ENCODE measurements at regions not wholly inside any gene's neighbourhood (a gene's known extent, or its start where the extent isn't known, plus 50 kb on each side); places are given as distances from the start of the nearest gene placed in this dataset.
A peak's percentile ranks its signal among the peaks of the same experiment; 100 is the strongest.

- DNase-seq = no peak
Observed at GRCh38 chr10:129334266-129334665, 132.8 kb upstream of the MGMT start.

GRCh38 chr10:129335396-129335795 is 131.6 kb upstream of the MGMT start:
- DNase-seq = no peak

GRCh38 chr10:129335942-129336341 is 131.1 kb upstream of the MGMT start:
- no peak for DNase-seq

- DNase-seq = no peak
Observed at GRCh38 chr10:129339191-129339590, 127.8 kb upstream of the MGMT start.

DNA sequence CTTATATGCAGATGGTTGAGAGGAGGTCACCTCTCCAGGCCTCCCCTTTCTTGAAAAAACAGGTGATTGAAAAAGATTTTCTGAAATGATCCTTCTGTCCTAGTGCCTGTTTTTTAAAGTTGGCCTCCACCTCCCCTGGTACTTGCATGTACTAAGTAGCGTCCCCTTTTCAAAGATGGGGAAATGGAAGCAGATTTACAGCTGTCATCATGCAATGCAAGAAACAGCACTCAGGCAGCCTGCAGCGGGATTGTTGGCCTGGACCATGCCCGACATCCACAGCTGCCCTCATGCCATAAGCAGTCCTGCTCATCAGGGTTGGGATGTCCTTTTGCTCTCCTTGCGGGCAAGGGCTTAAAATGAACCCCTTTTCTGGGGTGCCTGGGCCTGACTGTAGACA is 127.2 kb upstream of the MGMT start:
- no peak for DNase-seq

GRCh38 chr10:129341087-129341486 is 126.0 kb upstream of the MGMT start:
- peak; percentile 60 for DNase-seq

DNA sequence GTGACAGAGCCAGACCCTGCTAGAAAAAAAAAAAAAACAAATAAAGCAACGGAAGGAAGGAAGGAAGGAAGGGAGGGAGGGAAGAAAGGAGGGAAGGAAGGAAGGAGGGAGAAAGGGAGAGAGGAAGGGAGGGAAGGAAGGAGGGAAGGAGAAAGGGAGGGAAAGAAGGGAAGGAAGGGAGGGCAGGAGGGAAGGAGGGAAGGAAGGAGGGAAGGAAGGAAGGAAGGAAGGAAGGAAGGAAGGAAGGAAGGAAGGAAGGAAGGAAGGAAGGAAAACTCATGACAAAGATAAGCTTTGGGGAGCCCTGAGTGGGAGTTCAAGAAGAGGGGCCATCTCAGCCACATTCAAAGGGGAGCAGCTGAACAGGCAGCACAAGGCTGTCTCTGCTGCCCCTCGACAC is 124.7 kb upstream of the MGMT start:
- DNase-seq = no peak

- DNase-seq = no peak
Observed at GRCh38 chr10:129343141-129343540, 123.9 kb upstream of the MGMT start.

GRCh38 chr10:129344103-129344502 is 122.9 kb upstream of the MGMT start:
- no peak for DNase-seq

- peak; percentile 43 for DNase-seq
Observed at GRCh38 chr10:129344731-129345355, 122.2 kb upstream of the MGMT start.

- no peak for DNase-seq
Observed at GRCh38 chr10:129345763-129346162, 121.3 kb upstream of the MGMT start.

DNA sequence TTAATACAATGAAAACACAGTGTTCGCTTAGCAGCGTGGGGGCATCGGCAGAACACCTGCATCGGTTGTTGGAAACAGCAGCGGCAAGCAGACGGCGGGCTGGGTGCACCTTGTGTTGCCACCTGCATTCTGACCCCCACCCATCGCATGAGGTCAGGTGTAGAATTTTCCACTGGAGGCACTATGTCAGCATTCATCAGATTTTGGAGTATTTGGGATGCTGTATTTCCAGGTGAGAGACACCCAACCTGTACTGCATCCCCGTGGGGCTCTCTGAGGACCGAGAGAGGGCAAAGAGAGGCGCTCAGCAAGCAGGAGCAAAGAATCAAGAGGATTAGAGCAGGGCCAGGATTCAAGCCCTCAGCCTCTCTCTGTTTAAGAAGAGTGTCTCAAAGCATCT is 116.4 kb upstream of the MGMT start:
- no peak for DNase-seq

GRCh38 chr10:129353101-129353500 is 113.9 kb upstream of the MGMT start:
- no peak for DNase-seq

DNA sequence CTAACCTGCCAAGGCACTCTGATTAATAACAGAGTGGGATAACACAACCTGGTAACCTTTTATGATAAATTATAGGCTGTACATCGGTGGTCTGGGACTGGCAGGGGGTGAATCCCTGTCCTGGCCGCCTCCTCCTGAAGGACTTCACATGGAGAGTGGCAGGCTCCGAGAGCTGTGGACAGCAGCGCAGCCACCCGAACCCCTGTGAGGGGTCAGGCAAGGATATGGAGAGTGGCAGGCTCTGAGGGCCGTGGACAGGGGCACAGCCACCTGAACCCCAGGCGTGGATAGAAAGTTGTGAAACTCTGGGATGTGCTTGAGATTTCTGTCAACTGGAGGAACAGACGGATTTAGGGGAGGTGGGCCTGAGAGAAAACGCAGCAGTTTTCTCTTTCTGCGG is 107.0 kb upstream of the MGMT start:
- no peak for DNase-seq

- no peak for DNase-seq
Observed at GRCh38 chr10:129361676-129362376, 105.2 kb upstream of the MGMT start.

DNA sequence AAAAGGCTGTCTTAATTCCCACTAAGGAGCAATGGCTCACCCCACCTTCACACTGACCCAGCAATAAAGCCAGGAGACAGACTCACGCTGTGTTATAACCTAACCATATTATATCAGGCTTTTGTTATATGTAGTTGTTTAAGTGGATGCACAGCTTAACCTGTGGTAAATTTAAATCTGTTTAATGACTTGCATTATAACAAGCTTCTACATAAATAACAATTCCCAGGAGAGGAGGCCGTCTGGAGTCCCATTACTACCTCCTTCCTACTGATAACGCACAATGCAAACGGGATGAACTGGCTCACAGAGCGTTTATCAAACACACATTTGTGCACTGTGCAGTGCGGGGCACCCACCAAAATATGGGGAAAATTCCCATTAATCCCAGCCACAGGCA is 102.1 kb upstream of the MGMT start:
- no peak for DNase-seq

DNA sequence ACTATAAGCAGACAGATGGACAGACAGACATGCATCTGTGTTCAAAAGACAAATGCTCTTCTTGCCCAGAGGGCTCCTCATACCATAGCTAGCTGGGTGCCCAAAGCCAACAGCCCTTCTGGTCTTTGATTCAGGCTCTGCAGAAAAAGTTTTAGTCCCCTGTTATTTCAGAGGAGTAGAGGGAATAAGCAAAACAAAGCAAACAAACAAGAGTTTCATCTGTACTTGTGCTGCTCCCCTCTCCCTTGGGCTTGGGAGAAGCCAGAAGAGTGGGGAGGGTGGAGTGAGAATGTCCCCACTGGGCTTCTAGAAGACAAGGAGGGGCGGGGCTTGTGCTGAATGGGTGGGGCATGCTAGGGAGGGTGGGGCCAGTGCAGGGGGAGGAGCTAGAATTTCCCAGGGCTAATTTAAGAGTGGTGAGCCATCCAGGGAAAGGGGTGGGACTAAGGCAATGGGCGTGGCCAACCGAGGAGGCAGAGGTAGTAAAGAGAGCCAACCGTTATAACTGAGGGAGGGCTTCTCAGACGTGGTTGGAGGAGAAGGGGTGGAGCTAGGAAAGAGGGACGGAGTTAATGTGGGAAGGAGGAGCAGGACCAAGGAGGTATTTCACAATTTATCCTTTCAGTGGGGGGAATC is 101.2 kb upstream of the MGMT start:
- no peak for DNase-seq

DNA sequence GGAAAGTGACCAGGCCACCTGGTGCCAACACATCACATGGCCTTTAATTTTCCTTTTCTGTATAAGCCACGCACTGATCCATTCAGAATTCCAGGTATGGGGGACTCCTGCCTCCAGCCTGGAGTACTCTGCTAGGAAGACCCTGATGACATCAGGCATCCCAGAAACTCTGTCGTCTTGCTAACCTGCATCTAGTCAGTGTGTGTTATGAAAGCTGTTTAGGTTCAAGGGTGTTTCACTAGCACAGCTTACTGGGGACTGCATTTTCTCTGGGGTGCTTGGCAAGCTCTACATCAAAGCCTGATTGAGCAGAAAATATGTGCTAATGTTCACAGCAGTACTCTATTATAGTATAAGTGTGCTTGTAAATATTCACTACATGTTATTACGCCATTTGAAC is 100.6 kb upstream of the MGMT start:
- no peak for DNase-seq

DNA sequence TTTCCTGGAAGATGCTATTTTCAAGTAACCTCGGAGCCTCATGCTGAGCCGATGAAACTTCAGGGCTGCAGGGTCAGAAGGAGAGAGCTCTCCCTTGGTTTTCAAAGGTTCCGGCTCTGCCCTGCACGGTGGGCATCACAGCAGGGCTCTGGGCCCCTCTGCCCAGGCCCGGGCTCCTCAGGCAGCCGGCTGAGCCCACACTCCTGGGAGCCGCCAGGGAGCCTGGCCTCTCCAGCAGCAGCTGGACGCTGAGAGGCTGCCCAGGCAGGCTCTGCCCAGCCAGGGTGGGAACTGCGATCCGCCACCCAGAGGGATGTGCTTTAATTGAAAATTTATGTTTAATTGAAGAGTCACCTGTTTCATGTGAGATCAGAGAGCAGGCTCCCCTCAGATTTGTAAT is 97.5 kb upstream of the MGMT start:
- no peak for DNase-seq

DNA sequence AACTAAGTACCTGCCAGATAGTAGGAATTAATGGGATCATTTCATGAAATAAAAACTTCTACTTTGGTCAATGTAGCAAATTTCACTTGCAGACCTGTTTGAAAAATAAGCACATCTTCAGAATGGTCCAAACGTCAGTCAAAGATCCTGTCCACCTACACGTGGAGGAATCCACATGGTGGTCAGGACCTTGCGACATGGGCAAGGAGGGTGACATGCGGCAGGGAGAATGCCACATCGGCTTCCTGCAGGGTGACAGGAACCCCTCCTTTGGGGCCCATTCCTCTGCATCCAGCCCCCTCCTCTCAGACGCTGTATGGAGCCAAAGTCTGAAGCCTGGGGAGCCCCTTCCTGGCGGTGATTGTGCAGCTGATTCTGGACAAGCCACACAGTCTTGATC is 95.5 kb upstream of the MGMT start:
- DNase-seq = no peak

DNA sequence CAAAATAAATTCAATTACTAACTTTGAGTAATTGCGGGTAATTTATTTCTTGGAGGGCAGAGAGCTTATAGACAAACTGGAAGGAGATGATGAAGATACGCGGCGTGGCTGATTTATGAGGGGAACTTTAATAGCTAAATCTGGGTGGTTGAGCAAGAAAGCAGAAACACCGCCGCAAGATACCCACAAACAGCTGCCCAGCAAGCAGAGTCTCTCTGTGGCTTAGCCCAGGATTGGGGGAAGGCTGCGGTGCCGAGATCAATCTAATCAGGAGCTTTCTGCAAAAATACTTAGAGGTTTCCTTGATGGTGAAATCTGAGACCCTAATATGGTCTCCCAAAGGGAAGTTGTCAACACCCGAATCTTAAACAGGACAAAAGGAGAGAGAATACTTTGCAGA is 94.9 kb upstream of the MGMT start:
- DNase-seq = no peak

DNA sequence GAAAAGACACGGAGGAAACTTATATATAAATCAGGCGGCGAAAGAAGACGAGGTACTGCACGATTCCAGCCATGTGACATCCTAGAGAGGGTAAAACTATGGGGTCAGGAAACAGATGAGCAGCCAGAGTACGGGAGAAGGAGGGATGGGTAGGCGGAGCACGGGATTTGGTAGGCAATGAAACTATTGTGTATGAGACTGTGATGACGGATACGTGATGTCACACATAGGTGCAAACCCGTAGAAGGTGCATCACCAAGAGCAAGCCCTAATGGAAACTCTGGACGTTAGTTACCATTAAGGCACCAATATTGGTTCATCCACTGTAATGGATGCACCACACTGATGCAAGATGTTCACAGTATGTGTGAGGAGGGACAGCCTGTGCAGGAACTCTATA is 93.8 kb upstream of the MGMT start:
- DNase-seq = no peak

DNA sequence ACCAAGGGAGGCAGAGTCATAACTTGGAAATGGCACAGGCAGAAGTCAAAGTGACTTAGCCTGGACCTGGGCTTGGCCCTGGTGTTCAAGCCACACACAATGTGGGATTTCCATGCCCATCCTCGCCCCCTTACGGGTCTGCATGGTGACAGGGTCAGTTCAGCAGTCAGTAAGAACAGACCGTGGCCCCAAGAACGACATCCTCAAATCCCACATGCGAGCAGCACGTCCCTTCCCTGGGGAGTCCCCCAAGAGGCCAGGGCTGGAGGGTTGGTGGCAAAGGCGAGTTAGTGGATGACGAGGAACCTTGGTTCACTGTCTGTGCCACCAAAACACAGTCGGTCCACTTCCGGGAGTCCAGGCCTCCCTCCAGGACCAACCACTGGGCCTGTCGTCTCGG is 93.3 kb upstream of the MGMT start:
- no peak for DNase-seq

DNA sequence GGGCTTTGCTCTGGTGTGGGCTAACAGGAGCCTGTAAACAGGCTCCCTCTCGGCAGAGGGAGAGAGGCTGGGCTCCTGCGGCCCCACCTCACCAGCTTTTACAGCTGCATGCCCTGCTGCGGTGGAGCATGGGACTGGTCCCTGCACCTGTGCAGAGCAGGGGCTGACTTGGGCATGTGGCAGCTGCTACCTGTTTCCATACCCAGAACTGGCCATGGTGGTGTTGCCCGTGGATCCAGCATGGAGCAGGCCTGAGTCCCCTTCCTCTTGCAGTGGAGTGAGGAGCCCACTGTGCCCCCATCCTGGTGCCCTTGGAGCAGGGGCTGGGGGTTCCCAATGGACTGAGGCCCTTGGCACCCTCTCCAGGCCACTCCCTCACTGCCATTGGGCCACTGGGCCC is 91.9 kb upstream of the MGMT start:
- DNase-seq = no peak
